ENCODE measurements at regions not wholly inside any gene's neighbourhood (a gene's known extent, or its start where the extent isn't known, plus 50 kb on each side); places are given as distances from the start of the nearest gene placed in this dataset.

GRCh38 chr11:41989823-41990380 lies 530.5 kb upstream of the LRRC4C start:
- TF ChIP-seq, protein P1, sequence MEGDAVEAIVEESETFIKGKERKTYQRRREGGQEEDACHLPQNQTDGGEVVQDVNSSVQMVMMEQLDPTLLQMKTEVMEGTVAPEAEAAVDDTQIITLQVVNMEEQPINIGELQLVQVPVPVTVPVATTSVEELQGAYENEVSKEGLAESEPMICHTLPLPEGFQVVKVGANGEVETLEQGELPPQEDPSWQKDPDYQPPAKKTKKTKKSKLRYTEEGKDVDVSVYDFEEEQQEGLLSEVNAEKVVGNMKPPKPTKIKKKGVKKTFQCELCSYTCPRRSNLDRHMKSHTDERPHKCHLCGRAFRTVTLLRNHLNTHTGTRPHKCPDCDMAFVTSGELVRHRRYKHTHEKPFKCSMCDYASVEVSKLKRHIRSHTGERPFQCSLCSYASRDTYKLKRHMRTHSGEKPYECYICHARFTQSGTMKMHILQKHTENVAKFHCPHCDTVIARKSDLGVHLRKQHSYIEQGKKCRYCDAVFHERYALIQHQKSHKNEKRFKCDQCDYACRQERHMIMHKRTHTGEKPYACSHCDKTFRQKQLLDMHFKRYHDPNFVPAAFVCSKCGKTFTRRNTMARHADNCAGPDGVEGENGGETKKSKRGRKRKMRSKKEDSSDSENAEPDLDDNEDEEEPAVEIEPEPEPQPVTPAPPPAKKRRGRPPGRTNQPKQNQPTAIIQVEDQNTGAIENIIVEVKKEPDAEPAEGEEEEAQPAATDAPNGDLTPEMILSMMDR (IDR thresholded peaks at IDR 0.05; ENCODE audit: low read depth, low read length): no peak
- no peak for TF ChIP-seq EZH2phosphoT487 (IDR thresholded peaks at IDR 0.05; ENCODE audit: low read depth)

Data from OCI-LY3 (cell line).